ENCODE measurements at regions not wholly inside any gene's neighbourhood (a gene's known extent, or its start where the extent isn't known, plus 50 kb on each side); places are given as distances from the start of the nearest gene placed in this dataset.

DNA sequence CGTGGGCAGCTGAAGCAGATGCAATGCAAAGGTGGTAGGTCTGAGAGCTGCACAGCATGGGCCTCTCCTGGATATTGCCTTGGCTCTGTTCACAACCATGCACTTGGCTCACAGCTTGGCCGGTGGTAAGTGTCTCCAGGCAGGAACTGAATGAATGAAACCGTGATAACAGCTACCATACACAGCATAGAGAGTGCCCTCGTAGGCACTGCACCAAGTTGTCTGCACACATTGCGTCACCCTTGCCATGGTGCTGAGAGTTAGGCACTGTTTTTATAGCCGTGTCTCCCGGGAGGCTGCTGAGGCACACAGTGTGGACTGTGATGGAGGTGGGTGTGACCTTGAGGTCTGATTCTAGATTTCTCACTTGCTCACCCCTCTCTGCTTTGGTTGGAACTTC is 157.6 kb upstream of the VASH1 start:
- DNase-seq (ENCODE audit: low read depth) = no peak

DNA sequence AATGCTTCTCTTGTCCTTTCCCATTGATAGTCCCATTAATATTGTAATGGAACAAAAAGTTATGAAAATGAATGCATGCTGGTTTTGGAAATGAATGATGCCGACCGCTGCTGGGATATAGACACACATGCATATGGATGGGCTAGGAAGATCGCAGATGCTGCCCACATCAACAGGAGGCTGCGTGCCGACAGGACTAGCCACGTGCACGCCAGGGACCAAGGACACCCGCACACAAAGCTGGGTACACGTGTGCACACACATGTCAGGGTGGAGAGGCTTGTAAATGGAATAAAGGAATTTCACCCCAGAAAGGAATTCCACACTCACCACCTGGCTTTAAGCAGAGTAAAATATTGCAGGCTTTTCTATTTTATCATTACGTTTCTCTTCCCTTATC is 153.8 kb upstream of the VASH1 start:
- DNase-seq (ENCODE audit: low read depth) = no peak

DNA sequence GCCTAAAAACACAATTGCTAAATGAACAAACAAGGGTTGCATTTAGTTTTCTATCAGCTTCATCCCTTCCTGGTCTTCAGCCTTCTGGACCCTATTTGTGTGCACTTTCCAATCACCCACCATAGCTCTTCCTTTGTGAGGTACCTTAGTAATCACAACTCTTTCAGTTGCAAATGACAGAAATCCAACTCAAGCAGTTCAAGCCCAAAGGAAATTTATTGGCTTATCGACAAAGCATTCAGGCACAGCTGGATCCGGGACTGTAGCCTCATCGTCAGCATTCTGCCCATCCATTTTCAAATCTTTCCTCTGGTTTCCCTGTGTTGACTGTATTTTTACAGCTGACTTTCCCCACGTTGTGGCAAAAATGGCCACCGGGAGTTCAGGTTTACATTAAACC is 148.6 kb upstream of the VASH1 start:
- DNase-seq (ENCODE audit: low read depth) = no peak

DNA sequence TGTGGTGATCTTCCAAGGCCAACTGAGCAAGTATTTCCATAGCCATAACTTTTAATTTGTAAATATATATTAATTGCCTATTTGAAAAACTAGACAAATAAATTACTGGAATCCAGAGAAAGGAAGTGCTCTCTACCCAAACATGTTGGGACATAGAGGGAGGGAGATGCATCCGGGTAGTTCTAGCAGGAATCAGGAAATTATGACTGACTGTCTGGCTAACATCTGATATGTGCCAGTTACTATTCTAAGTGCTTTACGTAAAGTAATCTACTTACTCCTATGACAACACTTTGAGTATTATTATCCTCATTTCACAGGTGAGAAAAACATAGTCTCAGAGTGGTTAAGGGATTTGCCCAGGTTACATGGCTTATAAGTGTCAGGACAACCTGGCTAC is 147.7 kb upstream of the VASH1 start:
- no peak for DNase-seq (ENCODE audit: low read depth)

DNA sequence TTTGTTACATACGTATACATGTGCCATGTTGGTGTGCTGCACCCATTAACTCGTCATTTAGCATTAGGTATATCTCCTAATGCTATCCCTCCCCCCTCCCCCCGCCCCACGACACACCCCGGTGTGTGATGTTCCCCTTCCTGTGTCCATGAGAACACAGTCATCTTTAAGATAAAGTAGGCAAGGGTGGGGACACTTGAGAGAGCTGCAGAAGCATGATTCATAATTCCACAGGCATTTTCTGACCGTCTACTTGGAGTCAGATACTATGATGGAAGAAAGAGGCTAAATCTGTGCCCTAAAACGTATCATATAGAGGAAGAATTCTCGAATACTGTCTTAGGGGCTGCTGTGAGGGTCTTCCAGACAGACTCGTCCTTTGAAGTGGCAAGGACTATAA is 145.9 kb upstream of the VASH1 start:
- DNase-seq (ENCODE audit: low read depth) = no peak

DNA sequence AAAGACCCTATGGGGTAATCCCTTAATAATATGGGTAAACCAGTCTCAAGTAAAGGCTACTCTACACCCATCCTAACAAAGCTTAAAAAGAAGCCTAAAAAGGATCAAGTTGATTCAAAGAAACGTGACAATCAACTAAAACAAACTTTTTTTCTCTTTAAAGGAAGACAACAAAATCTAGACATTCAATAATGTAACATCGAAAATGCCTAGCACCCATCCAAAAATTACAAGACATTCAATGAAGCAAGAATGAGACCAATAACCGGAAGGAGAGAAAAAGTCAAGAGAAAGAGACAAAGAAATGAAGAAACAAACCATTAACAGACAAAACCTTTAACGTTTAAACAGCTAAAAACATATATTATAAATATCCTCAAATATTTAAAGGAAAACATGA is 143.8 kb upstream of the VASH1 start:
- DNase-seq (ENCODE audit: low read depth) = no peak

DNA sequence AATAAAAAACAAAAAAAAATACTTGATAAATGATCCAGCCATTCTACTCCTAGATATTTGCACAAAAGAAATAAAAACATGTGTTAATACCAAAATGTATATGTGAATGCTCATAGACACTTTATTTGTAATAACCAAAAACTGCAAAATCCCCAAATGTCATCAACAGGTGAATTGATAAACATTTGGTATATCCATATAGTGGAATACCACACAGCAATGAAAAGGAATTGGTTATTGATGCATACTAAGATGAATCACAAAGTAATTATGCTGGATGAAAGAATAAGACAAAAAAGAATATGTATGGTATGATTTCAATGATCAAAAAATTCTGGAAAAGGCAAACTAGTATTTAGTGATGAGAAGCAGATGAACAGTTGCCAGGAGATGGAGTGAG is 124.7 kb upstream of the VASH1 start:
- no peak for DNase-seq (ENCODE audit: low read depth)

DNA sequence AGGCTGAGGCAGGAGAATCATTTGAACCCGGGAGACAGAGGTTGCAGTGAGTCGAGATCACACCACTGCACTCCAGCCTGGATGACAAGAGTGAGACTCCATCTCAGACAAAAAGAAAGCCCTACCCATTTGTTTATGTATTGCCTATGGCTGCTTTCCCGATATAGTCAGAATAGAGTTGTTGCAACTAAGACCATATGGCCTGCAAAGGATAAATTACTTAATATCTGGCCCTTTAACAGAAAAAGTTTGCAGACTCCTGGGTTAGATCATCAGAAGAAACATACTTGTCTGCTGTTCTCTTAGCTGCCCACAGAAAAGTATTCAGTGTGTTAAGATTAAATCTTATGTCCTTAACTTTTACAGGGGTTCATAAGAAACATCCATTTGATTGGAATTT is 122.4 kb upstream of the VASH1 start:
- DNase-seq (ENCODE audit: low read depth) = no peak

DNA sequence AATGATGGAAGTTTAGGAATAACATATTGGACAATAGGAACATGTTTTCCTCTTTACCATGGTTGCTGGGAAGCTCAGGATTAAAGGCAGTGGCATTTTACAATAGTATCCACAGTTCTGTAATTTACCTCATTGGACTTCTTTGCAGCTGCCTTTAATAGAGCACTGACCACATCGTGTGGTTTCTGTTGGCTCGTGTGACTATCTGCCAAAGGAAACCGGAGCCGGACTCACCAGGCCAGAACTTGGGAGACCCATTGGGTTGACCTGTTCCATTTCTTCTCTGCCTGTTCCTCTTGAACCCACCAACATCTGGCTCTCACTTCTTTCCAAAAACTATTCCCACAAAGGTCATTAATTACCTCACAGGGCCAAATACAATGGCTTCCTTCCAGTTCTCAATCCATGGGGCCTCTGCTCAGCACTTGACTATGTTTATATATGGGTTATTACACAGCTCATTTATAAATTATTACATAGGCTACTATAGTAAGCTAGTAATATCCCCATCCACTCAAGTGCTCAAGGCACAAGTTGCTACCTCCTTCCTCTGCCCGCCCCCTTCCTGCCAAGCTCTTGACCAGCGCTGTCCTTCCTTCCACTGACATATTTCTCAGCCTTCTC is 121.5 kb upstream of the VASH1 start:
- no peak for DNase-seq (ENCODE audit: low read depth)

DNA sequence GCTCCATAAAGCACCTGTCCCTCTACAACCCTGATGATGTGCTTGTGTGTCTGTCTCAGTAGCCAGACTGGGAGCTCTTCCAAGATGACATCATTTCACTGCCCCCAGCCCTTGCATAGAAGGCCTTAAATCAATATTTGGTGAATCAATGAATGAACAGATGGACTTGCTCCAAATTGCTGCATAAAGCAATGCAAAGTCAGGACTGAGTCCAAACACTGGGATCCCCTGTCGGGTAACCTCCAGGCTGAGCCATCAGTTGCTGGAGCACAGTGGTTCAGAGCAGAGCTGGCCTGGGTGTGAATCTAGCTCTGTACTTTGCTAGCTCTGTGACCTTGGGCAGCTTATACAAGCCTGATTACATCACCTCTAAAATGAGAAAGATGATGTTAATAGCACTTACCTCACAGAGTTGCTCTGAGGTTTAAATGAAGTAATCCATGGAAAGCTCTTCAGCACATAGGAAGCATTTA is 120.3 kb upstream of the VASH1 start:
- DNase-seq (ENCODE audit: low read depth) = no peak

DNA sequence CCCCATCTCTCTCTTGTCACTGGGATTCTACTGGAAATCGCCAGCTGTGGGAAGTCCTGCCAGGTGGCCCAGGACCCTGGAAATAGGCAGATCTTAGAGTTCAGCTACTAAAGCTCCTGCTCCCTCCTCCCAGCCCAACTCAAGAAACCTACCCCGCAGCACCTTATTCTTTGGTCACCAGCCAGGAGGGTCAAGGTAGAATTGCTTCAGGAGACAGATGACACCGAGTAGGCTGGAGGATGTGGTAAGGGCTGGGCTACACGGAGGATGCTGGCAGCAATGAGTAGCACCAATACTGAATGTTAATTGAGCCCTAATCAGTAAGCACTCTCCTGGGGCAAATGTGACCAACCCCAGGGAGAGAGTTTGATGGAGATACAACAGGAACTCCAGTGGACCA is 119.7 kb upstream of the VASH1 start:
- no peak for DNase-seq (ENCODE audit: low read depth)

DNA sequence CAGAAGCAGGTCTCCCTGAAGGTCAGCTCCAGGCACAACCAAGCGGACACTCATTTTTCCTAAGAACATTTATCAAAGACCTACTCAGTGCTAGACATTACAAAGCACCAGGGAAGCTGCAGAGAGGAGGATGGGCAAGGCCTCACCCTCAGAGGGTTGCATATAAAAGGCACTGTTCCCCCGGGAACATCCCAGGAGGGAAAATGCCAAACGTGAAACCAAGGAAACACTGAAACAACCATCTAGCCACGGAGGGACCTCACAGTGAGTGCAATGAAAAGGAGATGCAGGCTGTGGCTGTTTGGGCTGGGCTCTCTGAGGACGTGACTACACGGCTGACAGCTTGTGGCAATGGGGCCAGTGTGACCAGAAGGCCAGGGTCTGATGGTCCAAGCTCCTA is 117.4 kb upstream of the VASH1 start:
- DNase-seq (ENCODE audit: low read depth) = no peak

DNA sequence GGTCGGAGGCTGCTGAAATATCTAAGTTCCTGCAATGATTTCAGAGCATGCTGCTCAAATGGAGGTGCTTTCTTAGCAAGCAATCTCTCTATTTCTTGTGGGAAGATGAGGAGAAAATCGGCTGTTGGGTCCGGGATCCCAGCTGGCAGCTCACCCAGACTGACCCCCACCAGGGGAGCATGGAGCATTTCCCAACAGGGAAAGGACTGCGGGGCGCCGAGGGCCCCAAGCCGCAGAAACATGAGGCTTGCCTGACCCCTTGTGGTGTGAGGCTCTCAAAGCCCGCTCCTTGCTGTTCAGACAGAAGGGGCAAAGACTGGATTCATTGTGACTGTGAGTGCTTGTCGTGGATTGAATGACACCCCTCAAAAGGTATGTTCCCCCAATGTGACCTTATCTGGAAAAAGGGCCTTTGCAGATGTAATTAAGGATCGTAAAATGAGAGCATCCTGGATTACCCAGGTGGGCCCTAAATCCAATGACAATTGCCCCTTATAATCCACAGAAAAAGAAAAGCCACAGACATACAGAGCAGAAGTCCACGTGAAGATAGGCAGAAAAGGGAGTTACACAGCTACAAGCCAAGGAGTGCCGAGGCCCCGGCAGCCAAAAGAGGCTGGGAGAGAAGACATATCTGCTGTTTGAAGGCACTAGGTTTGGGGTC is 116.3 kb upstream of the VASH1 start:
- peak; percentile 4 for DNase-seq (ENCODE audit: low read depth)

DNA sequence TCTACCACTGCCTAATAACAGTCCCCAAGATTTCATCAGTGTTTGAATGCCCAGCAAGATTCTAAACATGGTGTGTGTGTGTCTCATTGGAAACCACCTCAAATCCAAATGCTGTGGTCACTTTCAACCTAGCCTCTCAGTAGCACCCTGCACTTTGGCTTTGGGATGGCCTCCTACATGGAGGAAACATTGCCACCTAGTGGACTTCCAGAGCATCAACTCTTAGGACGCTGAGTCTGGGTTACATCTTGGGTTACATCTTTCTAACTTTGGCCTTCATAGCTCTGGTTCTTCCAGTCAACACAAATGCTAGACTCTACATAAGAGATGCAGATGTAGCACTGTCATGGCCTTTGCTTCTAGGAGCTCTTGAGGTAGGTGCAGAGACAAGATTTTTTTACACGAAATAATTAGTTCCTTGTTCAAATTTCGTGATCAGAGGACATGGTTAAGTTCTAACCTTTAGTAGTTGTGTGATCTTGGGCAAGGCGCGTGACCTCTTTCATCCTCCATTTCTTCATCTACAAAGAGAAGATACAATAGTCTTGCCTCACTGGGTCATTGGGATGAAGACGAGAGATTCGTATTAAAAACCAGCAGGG is 113.5 kb upstream of the VASH1 start:
- peak; percentile 31 for DNase-seq (ENCODE audit: low read depth)

DNA sequence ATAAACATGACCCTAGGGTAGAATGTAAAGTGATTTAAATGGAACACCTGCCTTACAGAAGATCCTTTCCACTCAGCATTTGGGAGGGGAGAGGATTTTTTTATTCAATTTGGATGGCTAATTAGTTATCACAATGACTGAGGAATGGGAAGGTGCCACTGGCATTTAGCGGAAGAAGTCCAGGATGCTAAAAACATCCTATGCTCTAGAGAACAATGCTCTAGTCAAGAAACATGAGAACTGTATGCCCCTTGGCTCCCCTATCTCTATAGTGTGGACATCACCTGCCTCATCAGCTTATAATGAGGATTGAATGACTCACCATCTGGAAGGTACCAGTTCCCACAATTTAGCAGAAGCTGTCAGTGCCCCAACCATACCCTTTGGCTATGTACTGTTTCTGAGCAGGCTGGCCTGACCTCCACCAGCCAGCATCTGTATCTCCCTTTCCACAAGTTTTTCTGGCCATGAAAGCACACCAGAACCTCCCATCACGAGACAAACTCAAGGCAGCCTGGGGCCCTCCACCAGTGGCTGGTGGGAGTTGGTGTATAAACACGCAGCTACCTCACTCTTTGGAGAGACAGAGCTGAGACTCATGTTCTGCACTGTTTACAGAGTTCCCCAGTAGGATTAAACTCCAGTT is 109.7 kb upstream of the VASH1 start:
- DNase-seq (ENCODE audit: low read depth) = no peak

DNA sequence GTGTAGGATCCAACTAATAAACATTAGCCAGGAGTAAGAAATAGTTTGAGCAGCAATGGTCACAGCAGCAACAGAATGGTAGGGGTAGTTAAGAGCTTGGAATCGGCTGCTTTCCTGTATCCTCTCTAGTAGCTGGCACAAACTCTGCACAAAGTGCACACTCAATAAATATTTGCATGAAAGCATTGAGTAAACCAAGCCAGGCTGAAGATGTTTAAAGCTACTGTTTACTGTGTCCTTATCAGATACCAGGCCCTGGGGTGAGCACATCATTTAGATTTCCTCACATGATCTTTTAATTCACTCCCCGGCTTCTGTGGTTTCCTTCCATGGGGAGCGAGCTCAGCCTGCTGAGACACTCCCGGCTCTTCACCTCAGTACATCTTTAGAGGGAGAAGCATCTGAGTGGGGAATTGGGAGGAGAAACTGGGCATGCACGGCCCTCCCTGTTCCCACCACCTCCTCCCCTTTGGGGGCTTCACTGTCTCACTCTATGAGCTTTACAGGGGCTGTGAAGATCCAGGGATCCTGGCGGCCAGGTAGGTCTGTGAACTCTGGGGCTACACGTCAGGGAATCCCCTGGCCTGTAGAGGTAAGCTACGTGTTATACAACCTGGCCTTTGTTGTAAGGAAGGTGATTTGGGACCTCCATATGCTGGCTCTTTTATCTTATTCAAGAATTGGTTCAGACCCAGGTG is 107.2 kb upstream of the VASH1 start:
- DNase-seq (ENCODE audit: low read depth) = no peak

DNA sequence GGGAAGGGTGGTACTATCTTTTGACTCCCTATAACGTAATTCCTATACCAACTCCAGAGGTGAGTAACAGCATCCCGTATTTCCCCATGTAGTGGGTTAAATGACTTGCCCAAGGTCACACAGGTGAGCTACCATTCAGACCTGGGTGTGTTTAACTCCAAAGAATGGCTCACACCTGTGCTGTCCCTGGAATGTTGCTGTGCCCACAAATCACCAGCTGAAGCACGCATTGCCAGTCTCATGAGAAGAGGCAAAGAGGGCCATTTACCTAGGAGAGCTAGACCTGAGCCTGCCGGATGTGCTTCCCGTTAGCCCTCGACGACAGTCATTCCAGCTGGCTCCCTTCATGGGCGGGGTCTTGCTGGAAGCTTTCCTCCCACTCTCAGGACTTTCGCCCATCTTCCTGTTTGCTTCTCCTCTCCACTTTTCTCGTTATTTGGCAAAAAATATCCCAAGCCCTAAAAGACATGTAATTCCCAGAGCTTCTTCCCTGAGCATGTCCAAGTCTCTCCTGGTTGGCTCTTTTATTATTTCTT is 106.6 kb upstream of the VASH1 start:
- no peak for DNase-seq (ENCODE audit: low read depth)

DNA sequence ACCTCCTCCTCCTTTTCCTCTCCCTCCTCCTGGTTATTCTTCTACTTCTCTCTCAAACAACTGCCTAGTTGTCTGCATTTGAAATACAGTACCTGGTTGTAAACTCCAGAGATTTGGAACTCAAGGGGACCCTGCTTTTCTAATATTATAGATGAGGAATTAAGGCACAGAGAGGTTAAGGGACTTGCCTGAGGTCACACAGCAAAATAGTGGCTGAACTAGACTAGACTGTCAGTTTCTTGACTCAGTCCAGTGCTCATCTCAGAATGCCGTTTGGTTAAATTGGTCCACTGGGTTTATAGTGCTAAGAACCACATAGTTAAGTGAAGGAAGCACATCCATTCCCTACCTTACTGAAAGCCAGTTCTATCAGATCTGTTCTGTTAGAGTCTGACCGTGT is 105.9 kb upstream of the VASH1 start:
- no peak for DNase-seq (ENCODE audit: low read depth)

DNA sequence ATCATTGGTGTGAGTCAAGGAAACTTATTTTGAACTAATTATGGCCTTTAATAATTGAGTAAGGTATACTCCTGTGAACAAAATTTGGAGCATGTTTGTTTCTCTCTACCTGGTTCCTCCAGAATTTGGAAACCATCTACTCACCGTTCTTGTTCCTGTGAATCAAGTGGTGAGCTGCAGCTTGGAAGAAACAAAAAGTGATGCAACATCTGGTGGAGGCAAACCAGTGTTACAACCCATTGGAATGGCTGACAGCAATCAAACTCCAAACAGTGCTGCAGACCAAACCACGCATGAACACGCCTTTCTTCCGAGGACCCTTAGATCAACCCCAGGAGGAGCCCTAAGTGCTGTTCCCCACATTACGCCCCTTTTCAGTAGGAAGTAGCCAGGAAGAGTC is 104.7 kb upstream of the VASH1 start:
- DNase-seq (ENCODE audit: low read depth) = no peak

DNA sequence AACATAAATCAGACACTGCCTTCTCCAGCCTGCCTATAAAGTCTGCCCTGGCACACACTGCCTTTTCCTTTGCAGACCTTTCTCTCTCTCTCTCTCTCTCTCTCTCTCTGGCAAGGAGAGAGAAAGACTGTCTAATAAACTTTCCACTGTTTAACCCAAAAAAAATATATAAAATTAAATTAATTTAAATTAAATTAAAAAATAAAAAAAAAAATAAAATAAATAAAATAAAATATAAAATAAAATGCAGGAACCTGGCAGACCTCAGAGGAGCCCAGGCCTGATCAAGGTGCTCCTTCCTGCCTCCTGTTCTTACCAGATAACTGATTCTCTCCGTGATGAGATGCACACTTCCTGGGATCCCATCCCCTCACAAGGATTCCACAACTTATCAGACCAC is 103.9 kb upstream of the VASH1 start:
- DNase-seq (ENCODE audit: low read depth) = no peak

DNA sequence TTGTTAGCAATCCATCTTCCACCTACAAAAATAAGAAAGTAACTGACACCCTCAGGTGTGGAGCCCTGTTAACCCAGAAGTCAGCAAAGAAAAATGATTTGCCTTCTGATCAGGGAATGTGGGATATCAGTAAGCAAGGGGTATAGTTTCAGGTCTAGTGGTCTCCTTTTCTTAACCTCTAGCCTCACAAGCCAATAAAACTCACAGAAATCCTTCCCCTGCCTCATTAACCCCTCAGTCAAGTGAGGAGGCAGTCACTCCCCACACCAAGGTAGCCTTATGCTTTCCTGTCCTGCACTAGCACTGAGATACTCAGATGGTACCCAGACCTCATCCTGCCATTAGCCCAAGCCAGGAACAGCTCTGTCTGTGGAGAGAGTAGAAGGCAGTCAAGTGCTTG is 103.4 kb upstream of the VASH1 start:
- no peak for DNase-seq (ENCODE audit: low read depth)

DNA sequence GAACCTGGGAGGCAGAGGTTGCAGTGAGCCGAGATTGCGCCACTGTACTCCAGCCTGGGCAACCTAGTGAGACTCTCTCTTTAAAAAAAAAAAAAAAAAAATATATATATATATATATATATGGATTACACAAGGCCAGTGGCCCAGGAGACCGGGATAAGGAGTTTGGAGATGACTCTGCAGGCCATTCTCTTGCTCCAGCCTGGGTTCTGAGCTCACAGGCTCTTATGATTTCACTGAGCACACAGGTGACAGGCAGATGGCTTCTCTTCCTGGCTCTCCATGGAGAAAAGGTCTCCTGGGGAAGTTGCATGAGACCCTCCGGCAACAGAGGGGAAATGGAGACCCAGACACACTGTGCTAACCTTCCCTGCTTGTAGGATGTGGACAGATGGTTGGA is 98.7 kb upstream of the VASH1 start:
- no peak for DNase-seq (ENCODE audit: low read depth)
